ENCODE measurements at regions not wholly inside any gene's neighbourhood (a gene's known extent, or its start where the extent isn't known, plus 50 kb on each side); places are given as distances from the start of the nearest gene placed in this dataset.

- WGBS = 89% methylated on average over 1 of the region's 1 CpG
- no peak for ATAC-seq
- Histone ChIP-seq H3K27me3 (ENCODE audit: control insufficient read depth, insufficient read depth) (no peaks in the 10 kb centered on the region), H3K4me3 (ENCODE audit: low read length) (no peak overlapping the region), H3K4me1 (ENCODE audit: control insufficient read depth, insufficient read depth, low read length) (no peaks in the 10 kb centered on the region), H3K27ac (ENCODE audit: low read length) (no peak overlapping the region), H3K9me3 (ENCODE audit: control insufficient read depth, low read length) (no peaks in the 10 kb centered on the region)
- intact Hi-C loops (cut with DNase I) = no loop called here
- no peak for DNase-seq
These were observed 200.3 kb upstream of the MCTP2 start for GRCh38 chr15:94031072-94031471.

- Histone ChIP-seq H3K9me3 (ENCODE audit: control insufficient read depth, low read length) (no peaks in the 10 kb centered on the region), H3K27ac (ENCODE audit: low read length) (no peak overlapping the region), H3K4me3 (ENCODE audit: low read length) (no peak overlapping the region), H3K4me1 (ENCODE audit: control insufficient read depth, insufficient read depth, low read length) (no peaks in the 10 kb centered on the region), H3K27me3 (ENCODE audit: control insufficient read depth, insufficient read depth) (no peaks in the 10 kb centered on the region)
- ATAC-seq (no peak), DNase-seq (no peak)
- WGBS = 19% methylated on average over 1 of the region's 1 CpG
- intact Hi-C loops (cut with DNase I) = no loop called here
These were observed 201.9 kb upstream of the MCTP2 start for GRCh38 chr15:94029495-94029894.

DNA sequence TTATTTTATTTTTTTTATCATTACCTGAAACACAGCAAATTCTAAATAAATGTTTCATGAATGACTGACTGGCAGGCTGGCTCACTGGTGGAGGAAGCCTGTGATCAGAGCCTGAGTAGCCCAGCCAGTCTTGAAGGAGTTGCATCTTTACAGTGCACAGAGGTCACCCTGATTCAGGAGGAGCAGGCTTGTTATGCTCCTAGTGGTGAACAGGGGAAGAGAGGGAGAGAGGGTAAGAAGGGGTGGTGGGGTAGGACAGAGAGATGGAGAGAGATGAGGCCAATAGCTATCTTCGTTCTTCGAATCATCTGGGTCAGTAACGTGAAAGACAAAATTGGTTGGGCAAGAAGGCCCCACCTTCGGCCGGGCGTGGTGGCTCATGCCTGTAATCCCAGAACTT, 202.6 kb upstream of the MCTP2 start:
- no peak overlapping the region for H3K27ac ChIP-seq (ENCODE audit: low read length)
- no peak for DNase-seq

DNA sequence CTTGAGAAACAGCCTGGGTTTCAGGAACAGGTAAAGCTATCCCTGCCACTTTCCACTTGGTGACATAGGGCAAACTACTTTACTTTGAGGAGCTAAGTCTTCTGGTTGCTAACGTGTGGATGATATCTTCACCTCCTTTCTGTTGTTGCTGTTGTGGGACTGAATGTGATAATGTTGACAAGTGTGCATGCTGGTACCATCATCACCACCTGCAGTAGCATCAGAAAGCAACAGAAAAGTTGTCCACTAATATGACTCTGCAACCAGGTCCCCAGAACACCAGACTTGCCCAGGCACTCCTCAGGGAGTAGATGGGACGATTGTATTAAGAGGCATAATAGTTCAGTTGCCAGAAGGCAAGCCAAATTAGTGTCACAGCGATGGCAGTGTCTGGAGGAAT, 203.2 kb upstream of the MCTP2 start:
- no peak overlapping the region for H3K4me3 ChIP-seq (ENCODE audit: low read length)
- no peaks in the 10 kb centered on the region for H3K27me3 ChIP-seq (ENCODE audit: control insufficient read depth, insufficient read depth)
- intact Hi-C loops (cut with DNase I) = no loop called here
- H3K9me3 ChIP-seq (ENCODE audit: control insufficient read depth, low read length) = no peaks in the 10 kb centered on the region
- ATAC-seq = no peak
- no peaks in the 10 kb centered on the region for H3K4me1 ChIP-seq (ENCODE audit: control insufficient read depth, insufficient read depth, low read length)
- 58% methylated on average over 3 of the region's 3 CpGs for WGBS
- no peak overlapping the region for H3K27ac ChIP-seq (ENCODE audit: low read length)
- DNase-seq = no peak

More for the DNA sequence above, 202.6 kb upstream of the MCTP2 start:
- no peak overlapping the region for H3K4me3 ChIP-seq (ENCODE audit: low read length)
- ATAC-seq = no peak
- H3K4me1 ChIP-seq (ENCODE audit: control insufficient read depth, insufficient read depth, low read length) = no peaks in the 10 kb centered on the region
- intact Hi-C loops (cut with DNase I) = no loop called here
- 92% methylated on average over 6 of the region's 6 CpGs for WGBS
- H3K9me3 ChIP-seq (ENCODE audit: control insufficient read depth, low read length) = no peaks in the 10 kb centered on the region
- H3K27me3 ChIP-seq (ENCODE audit: control insufficient read depth, insufficient read depth) = no peaks in the 10 kb centered on the region

- H3K27ac ChIP-seq (ENCODE audit: low read length) = no peak overlapping the region
- H3K4me3 ChIP-seq (ENCODE audit: low read length) = no peak overlapping the region
- no peaks in the 10 kb centered on the region for H3K4me1 ChIP-seq (ENCODE audit: control insufficient read depth, insufficient read depth, low read length)
- H3K9me3 ChIP-seq (ENCODE audit: control insufficient read depth, low read length) = no peaks in the 10 kb centered on the region
- ATAC-seq = no peak
- no peaks in the 10 kb centered on the region for H3K27me3 ChIP-seq (ENCODE audit: control insufficient read depth, insufficient read depth)
- 65% methylated on average over 1 of the region's 1 CpG for WGBS
- no peak for DNase-seq
- intact Hi-C loops (cut with DNase I) = no loop called here
These were observed 203.8 kb upstream of the MCTP2 start for GRCh38 chr15:94027581-94027980.

DNA sequence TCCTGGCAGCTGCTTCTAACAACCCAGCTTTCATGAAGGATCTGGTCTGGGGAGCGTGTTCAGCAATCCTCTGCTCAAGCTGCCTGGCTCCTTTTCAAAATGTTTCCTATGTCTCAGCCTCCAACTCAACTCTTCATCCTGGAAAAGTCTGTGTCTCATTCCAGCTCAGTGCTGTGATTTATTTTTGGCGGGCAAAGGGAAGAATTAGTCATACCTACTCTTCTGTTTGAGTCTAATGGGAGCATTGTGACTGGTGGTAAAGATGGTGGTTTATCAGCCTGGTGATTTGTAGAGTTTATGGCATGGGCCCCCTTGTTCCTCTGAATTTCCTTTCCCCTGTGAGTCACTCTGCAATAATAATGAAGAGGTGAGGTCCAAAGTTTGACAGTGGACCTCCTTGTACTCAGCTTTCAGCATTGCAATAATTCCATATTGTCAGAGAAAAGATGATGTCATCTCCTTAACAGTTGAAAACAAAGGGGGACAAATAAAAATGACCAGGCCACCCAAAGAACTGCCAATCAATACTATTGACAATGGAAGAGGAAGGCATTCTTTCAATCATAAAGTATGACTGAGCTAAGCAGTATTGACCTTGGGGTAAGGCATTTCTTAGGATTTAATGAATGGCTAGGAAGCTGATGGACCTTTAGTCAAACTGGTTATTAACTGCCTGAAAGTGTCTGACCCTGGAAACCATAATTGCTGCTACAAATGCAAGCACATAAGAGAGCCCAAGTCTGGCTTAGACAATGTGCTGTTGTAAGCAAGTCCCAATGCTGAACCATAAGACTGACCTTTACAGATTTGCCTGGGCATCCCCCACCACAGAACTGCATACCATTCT, 204.7 kb upstream of the MCTP2 start:
- intact Hi-C loops (cut with DNase I) = no loop called here
- ATAC-seq = no peak
- Histone ChIP-seq H3K4me3 (ENCODE audit: low read length) (no peak overlapping the region), H3K27me3 (ENCODE audit: control insufficient read depth, insufficient read depth) (no peaks in the 10 kb centered on the region), H3K27ac (ENCODE audit: low read length) (no peak overlapping the region), H3K9me3 (ENCODE audit: control insufficient read depth, low read length) (no peaks in the 10 kb centered on the region), H3K4me1 (ENCODE audit: control insufficient read depth, insufficient read depth, low read length) (no peaks in the 10 kb centered on the region)
- DNase-seq = no peak
- WGBS = 42% methylated on average over 2 of the region's 2 CpGs

- H3K27me3 ChIP-seq (ENCODE audit: control insufficient read depth, insufficient read depth) = no peaks in the 10 kb centered on the region
- no peak overlapping the region for H3K27ac ChIP-seq (ENCODE audit: low read length)
- peak in 2 of 3 donors; percentile 45 to 50 for DNase-seq
- WGBS = 60% methylated on average over 4 of the region's 4 CpGs
- no peaks in the 10 kb centered on the region for H3K9me3 ChIP-seq (ENCODE audit: control insufficient read depth, low read length)
- intact Hi-C loops (cut with DNase I) = no loop called here
- H3K4me3 ChIP-seq (ENCODE audit: low read length) = no peak overlapping the region
- no peaks in the 10 kb centered on the region for H3K4me1 ChIP-seq (ENCODE audit: control insufficient read depth, insufficient read depth, low read length)
- ATAC-seq = peak in 1 of 2 donors; percentile 38
These were observed 207.8 kb upstream of the MCTP2 start for GRCh38 chr15:94023531-94023930.

GRCh38 chr15:94021621-94022320, 209.6 kb upstream of the MCTP2 start:
- H3K9me3 ChIP-seq (ENCODE audit: control insufficient read depth, low read length) = no peaks in the 10 kb centered on the region
- ATAC-seq = no peak
- H3K27me3 ChIP-seq (ENCODE audit: control insufficient read depth, insufficient read depth) = no peaks in the 10 kb centered on the region
- H3K4me3 ChIP-seq (ENCODE audit: low read length) = no peak overlapping the region
- intact Hi-C loops (cut with DNase I) = no loop called here
- DNase-seq = no peak
- H3K27ac ChIP-seq (ENCODE audit: low read length) = no peak overlapping the region
- H3K4me1 ChIP-seq (ENCODE audit: control insufficient read depth, insufficient read depth, low read length) = no peaks in the 10 kb centered on the region
- whole genome bisulfite sequencing = 75% methylated on average over 5 of the region's 5 CpGs

DNA sequence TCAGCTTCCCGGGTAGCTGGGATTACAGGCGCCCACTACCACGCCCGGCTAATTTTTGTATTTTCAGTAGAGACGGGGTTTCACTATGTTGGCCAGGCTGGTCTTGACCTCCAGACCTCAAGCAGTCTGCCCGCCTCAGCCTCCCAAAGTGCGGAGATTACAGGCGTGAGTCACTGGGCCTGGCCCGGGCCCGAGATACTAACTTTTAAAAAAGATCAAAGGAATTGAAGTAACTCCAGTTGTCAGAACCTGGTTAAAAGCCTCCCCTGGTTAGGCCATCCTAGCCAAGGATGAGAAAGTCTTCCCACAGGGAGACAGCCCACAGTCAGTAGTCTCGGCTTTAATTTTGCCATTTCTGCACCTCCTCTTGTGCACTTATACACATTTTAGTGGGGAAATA, 212.3 kb upstream of the MCTP2 start:
- Histone ChIP-seq H3K4me1 (ENCODE audit: control insufficient read depth, insufficient read depth, low read length) (no peaks in the 10 kb centered on the region), H3K4me3 (ENCODE audit: low read length) (no peak overlapping the region), H3K9me3 (ENCODE audit: control insufficient read depth, low read length) (no peaks in the 10 kb centered on the region), H3K27me3 (ENCODE audit: control insufficient read depth, insufficient read depth) (no peaks in the 10 kb centered on the region), H3K27ac (ENCODE audit: low read length) (no peak overlapping the region)
- ATAC-seq (no peak), DNase-seq (peak in 1 of 3 donors; percentile 18)
- 86% methylated on average over 11 of the region's 11 CpGs for WGBS
- intact Hi-C loops (cut with DNase I) = no loop called here

GRCh38 chr15:94015324-94015723, 216.0 kb upstream of the MCTP2 start:
- no peaks in the 10 kb centered on the region for H3K9me3 ChIP-seq (ENCODE audit: control insufficient read depth, low read length)
- ATAC-seq (no peak), DNase-seq (no peak)
- H3K4me1 ChIP-seq (ENCODE audit: control insufficient read depth, insufficient read depth, low read length) = no peaks in the 10 kb centered on the region
- H3K27me3 ChIP-seq (ENCODE audit: control insufficient read depth, insufficient read depth) = no peaks in the 10 kb centered on the region
- WGBS = 83% methylated on average over 5 of the region's 5 CpGs
- H3K27ac ChIP-seq (ENCODE audit: low read length) = no peak overlapping the region
- no peak overlapping the region for H3K4me3 ChIP-seq (ENCODE audit: low read length)
- intact Hi-C loops (cut with DNase I) = no loop called here
